NCI-H1436 treated with DMSO at 0.1 percent for 48 hours (cell line): ENCODE measurements at regions not wholly inside any gene's neighbourhood (a gene's known extent, or its start where the extent isn't known, plus 50 kb on each side); places are given as distances from the start of the nearest gene placed in this dataset.

Experiments used
- DNase-seq: peaks from one replicate; lab custom pipeline; 2025; lab: John Stamatoyannopoulos, UW

DNA sequence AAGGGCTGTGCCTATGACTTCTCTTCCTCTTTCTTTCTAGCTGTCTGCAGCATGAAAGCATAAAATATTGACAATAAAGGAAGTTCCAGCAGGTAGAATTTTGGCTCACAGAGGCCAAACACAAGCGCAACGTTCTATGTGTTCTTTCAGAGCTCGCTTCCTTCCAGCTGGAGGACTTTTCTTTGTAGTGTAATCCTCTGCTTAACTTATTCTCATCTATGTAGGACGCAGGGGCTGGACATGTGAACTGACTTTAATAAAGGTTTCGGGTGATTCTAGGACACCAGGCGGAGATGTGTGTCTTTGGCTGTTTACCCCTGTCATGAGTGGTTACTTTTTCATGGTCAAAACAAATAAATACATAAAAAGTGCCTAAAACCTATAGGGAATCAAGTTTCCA is 191.5 kb upstream of the MAF start:
- DNase-seq: no peak

DNA sequence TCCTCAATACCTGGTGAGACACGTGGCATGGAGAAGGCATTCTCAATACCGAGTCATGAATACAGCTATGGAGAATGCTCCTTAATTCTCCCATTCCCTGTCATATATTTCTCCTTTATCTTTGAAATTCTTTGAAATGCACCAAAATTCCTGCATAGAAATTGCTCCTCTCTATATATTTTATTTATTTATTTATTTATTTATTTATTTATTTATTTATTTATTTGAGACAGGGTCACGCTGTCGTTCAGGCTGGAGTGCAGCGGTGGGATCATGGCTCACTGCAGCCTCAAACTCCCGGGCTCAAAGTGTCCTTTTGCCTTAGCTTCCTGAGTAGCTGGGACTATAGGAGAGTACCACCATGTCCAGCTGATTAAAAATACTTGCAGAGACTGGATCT is 190.3 kb upstream of the MAF start:
- DNase-seq: no peak

DNA sequence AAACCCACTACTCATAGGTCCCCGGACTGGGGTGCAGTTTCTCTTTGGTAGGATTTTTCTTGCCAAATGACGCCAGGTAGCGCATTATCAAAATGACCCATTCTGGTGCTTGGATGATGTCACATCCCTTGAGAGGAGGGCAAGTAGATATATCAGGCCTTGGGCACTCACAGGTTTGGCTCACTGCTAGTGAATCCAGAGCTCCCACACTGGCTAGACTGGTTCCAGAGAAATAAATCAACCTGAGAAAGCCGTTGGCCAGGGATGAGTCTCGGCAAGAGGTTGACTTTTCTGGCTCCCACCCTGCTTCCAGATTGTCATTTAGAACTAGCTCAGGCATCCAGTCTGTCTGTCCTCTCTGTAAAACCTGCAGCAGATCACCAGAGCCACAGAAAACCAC is 188.4 kb upstream of the MAF start:
- DNase-seq: no peak

DNA sequence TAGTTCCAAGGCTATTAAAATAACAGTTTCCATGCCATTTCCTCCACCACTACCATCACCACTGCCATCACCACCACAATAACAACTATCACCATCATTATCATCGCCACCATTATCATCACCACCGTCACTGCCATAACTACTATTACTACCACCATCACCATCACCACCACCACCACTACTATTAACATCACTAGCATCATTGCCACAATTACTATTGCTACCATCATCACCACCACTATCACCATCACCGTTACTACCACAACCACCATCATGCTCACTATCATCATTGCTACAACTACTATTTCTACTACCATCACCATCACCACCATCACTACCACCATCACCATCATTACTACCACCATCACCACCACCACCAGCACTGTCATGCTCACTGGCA is 185.9 kb upstream of the MAF start:
- DNase-seq: no peak

DNA sequence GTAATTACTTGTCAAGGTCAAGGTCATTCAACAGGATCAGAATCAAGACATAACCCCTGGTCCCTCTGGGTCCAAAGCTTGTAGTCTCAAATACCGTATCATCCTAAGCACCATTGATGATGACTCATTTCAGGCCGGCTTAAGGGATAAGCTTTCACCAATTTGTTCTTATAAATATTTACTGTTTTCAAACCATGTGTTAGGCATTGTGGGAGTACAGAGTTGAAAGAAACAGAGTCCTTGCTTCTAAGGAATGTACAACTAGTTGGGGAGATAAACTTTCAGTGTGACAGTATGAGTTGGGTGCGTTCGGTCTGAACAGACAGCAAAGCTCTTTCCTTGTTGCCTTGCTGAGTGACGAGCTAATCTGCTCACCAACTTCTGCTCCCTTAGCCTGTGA is 183.5 kb upstream of the MAF start:
- no peak for DNase-seq

DNA sequence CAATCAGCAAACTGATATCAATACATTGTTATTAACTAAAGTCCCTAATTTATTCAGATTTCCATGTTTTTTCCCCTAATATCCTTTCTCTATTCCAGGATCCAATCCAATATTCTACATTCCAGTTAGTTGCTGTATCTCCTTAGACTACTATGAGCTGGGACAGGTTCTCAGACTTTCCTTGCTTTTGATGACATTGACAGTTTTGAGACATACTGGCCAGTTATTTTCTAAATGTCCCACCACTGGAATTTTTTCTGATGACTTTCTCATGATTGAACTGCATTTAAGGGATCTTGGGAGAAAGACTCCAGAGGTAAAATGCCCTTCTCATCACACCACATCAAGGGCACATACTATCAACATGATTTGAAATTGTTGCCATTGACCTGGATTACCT is 177.1 kb upstream of the MAF start:
- no peak for DNase-seq

DNA sequence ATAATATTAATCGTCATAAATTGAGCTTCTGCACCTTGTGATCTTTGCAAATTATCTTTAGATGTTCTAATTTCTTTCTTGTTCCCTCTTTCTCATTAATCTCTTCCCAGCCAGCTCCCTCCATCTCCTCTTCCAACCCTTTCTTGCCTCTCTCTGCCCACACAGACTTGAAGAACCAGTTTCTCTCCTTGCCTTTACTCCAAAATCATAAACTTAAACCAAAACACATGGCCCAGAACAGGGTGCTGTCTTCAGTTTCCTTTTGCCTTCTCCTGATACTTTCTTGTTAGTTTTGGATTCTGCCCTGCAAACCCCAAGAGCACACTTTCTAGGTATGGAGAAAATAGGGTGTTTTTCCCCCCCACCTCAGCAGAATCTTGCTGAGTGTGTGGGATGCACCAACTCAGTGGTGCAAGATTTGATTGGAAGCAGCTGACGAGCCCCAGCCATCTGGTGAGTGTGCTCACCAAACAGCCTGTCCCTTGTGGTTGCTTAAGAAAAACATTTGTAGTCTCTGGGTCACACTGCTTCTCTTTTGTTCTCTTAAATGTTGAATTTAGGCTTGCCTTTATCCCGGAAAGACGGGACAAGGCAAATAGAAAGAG is 175.8 kb upstream of the MAF start:
- peak; percentile 11 for DNase-seq

DNA sequence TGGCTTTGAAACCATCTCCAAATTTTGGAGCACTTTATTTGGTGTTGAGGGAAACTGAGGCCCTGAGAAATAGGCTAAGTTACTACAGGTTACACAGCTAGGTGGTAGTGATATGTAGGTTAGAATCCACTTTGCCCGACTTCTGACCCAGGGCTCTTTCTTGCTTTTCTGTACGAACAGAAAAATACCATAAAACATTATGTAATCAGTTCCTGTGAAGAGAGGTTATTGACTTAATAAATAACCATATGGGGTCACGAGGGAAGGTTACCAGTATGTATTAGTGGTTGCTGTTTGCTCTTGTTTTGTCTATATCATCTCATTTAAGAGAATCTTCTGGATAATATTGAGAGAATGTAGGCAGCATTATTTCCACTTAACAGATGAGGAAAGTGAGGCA is 172.2 kb upstream of the MAF start:
- DNase-seq: no peak

DNA sequence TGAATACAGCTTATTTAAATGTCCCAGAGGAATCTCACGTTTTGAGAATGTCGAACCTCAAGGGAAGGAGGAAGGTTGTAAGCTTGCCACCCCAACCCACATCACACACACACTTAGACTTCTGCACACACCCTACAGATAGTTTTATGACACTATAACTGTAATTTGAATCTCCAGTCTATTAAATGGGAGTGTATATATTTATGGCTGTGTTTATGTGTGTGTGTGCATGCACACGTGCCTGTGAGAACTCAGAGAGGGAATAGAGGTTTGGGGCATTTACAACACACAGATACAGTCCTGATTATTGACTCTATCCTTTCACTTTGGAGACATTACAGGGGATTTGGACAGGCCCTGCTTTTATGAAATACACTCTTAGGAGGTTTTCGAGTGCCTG is 171.5 kb upstream of the MAF start:
- DNase-seq: no peak

DNA sequence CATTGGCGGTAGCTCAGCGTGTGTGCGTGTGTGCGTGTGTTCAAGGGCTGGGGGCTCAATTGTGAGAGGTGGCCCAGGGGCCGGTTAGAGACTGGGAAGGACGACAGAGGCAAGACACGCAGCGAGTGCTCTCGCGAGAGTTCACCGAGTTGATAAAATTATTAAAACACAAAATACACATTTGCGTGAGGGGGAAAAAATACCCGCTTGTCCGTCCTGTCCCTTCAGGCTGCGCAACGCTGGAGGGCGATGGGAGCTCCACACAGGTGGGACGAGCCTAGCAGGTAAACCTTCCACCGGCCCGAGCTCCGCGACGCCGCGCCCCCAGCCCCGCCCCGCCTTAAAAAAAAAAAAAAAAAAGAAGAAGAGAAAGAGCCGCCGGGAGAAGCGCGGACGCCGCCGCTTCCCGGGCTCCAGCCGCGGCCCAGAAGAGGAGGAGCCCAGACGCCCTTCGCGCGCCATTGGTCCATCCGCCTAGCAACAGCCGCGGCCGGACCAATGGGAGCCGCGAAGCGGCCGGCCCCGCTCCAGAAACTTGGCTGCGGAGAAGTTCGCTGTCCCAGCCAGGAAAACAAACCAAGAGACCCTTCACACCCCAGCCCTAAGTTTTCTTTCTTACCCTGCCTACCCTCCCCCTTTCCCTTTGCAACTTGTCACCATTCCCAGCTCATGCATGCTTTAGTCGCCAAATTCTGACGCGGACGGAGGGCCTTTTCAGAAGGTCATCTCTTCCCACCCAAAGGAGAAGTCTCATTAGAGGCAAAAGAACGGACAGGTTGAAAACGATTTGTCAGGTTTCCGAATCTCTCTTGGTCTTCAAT is 169.9 kb upstream of the MAF start:
- peak; percentile 60 for DNase-seq

DNA sequence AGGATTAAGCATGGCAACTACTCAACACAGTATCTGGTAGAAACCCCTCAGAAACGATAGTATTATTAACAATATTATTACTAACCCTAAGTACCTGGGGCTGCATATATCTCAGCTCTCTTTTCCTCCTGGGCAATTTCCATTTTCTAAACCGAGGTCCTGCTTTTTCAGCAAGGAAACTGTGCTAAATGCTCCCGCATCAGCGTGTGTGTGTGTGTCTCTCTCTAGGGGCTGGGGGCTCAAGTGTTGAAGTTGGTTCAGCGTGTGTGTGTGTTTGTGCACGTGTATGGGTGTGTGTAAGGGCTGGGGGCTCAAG is 169.3 kb upstream of the MAF start:
- DNase-seq: no peak

DNA sequence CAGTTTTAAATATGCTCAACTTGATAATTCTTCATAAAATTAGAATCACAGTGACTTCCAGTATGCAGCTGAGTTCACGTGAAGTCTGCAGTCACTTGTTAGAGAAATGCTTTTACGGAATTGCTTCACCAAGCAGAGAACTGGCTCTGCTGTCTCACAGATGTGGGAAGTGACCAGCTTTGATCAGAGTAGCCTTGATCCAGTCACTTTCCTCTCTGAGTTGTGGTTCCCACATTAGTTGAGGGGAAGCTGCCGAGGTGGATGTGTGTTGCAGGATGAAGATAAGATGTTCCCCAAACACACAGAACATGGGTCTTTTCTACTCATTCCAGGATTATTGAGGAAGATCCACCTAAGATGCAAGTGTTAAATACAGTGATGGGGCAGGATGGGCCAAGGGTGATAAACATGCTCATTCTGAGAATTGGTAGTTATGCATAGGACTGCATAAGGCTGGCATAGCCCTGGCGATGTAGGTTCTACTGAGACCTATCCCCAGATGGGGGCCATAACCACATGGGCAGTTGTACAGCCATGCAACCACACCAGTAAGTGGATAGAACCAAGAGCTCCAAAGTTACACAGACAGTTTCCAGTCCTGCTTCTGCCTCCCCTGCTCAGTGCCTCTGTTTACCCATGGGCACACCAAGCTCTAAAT is 168.9 kb upstream of the MAF start:
- no peak for DNase-seq

DNA sequence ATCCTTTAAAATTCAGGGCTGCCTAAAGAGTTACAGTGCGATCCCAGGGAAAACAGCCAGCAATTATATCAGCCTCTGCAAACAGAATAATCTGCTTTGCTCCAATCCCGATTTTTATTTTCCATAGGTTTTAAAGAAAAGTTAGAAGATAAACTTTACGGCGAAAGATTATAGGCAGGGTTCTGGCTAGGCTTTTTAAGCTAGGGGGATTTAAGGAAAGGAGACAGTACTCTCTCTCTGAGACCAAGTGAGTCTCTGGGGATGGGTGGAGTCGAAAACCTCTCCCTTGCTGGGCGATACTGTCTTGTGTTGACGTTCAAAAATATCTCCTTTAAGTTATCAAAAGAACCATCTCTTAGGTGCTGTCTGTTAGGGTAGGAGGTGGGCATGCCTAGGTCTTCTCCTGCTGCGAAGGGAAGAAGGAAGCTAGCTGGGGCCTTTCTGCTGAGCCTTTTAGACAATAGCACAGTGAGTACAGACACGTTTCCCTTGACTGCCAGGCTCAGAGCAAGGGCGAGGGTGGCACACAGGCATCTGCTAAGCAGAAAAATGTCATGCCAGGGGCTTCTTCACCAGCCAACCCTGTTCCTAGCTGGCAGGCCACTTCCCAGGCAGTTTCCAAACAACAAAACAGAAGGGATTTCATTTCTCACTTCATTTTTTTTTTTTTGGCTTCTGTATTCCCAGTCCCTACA is 167.9 kb upstream of the MAF start:
- DNase-seq: no peak

DNA sequence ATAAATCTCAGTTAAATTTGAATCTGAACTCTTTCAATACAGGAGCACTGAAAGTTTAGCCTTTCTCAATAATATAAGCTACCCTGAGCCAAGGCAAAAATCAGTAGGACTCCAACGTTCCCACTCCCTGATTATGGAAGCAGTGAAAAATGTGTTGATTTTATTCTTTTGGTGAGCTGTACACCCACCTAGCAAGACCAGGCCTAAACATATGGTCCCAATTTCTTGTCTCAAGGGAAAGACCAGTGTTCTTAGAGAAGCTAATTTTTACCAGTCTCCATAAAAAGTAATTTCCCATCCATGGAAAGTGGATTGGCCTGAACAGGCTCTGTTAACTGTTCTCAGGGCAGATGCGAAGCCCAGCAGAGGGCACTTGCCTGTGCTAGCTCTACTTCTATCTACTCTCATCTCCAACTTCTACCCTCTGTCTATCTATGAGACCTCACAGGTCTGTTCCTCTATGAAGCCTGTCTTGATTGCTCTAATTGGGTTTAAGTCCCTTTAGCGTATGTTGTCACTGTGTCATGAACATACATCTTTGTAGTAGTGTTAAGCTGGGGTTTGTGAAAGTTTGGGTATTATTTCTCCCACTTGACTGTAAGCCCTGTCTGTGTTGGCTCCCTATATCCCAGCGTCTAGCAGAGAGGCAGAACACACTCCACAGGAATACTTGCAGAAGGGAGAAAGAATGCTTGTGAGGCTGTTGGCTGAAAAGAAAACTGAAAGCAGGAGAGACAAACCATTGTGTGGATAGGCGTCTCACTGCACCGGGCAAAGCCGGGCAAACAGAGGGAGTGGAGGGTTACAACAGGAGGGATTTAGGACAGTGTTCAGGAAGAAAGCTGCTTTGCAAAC is 167.1 kb upstream of the MAF start:
- DNase-seq: no peak

DNA sequence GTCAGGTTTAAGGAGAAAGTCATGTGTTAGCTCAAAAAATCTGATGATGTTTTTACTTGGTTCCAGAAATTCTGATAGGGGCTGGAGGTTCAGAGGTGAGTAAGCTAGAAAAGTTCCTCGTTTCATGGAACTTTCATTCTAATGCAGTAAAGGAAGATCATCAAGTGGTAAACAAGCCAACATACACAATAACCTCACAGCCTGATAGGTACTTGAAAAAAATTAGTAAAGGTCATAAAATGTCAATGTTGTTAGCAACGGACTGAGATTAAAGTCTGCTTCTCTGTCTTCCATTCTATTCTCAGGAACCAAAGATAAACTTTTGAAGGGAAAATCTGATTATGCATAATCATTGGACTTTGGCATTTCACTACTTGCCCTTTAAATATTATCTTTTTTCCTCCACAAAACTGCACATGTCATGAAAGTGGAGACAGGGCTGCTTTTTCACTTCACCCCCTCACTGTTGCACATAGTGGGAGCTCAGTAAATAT is 165.4 kb upstream of the MAF start:
- DNase-seq: no peak

DNA sequence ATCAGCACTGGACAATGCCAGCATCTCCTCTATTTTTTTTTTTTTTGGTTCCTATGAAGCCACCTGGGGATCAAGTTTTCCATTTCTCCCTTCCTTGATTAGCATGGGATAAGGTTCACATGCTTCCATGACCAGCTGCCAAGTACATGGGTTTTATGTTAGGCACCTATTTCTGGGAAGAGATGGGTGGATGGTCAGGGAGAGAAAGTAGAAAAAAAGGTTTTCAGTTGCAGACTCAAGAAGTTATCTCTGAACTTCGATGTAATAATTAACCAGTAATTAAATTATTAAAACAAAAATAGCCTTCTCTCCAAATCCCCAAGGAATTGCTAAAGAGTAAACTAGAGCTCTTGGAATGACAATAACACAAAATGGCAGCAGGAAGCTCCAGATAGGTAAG is 164.9 kb upstream of the MAF start:
- no peak for DNase-seq

DNA sequence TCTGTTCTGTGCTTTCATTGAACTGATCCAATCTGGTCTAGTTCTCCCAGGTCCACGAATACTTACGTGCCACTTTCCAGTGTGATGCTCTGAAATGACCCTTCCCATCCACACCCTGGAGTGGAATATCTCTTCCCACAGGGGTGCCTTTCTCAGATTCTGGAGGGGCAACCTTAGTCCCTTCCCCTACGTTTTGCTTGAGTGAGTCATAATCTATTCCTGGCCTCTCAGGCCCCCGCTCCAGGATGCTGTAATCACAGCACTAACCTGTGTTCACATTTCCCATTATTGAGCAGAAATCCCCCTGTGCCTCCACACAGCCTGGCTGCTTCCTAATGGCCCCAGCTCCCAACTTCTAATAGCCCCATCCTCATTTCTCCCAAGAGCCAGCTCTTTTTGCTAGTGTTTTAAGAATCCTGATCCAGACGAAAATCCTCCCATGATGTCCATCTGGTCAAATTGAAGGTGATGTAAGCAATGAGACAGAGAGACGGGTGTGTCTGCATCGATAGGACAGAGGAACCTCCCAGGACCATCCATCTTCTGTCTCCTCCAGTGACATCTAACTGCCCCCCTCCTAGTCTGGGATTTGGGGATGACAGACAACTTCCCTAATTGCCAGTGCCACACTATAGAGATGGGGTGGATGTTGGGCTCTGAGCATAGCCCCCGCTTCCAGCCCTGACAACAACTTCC is 164.0 kb upstream of the MAF start:
- DNase-seq: no peak

DNA sequence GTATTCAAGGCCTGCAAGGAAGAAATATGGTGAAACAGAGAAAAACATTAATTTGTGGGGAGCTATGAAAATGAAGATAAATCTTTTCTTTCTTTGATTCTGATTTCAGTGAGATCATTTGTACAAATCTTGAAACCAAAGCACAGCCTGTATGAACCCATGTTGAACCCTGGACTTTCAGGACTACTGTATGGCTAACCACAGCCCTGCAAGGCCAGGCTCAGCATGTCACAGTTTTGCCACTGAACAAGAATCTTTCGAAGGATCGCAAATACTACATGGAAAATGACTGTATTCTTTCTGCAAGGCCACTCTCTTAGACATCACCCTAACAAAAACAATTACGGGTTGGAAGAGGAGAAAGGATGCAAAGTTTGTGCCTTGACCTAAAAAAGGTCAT is 161.7 kb upstream of the MAF start:
- DNase-seq: no peak

DNA sequence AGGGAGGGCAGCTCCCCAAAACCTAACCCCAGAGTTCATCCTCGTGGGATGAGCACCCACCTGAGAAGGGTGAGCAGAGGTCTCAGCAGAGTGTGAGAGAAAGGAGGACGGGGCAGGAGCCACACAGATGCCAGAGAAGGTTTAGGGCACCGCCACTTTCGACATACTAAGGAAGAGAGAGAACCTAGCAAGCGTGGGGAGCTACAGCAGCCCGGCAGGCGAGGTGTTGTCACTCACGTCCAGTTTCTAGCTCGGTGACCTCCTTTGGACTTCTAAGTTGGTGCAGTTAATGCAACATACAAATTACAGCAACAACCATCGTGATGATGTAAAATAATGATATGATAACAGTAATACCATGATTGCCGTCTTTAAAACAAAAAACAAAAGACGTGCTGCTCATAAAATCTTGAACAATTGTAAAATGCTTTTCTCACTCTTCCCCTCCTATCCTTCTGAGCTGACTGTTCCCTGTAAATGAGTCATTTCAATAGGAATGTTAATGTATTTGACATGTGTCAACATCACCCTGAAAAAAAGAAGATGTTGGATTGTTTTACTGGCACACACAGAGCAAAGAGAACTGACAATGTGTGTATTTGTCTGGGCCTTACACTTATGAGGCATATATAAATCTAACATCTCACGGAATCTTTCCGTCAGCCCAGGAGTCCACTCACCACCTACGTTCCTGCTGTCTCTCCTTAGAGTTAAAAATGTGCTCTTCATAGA is 158.2 kb upstream of the MAF start:
- DNase-seq: no peak

DNA sequence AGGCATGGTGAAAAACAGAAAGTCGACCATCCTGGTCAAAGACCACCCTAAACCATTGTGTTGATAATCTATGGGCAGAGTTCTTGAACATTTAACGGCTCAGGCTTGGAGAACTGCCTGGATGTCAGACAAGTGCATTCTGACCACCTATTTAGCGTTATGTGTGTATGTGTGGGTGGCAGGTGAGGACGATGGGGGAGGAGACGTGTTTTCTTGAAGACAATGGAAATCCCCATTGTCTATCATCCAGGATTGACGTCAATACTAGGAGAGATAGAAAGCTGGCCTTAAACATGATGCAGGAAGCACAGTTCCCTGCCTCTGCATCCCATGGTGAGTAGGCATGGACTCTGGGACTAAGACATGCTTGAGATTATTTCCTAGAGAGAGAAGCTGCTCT is 157.4 kb upstream of the MAF start:
- no peak for DNase-seq

DNA sequence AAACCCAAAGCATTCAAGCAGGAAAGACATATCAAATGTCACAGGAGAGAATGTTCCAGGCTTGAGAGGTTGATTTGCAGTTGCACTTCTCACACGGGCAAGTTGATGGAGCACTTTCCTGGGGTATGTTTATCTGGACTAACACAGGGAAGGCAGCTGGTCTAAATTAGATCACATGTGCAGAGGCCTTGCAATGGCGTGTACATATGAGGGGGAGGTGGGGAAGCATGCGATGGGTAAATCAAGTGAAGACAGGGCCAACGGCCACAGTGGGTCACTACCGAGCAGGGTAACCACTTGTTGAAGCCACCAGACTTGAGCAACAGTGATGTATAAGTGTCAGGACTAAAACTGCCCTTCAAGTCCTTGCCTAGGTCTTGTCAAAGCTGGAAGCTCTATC is 156.6 kb upstream of the MAF start:
- no peak for DNase-seq
